Occipital lobe (tissue), 1 donor: ENCODE measurements at regions not wholly inside any gene's neighbourhood (a gene's known extent, or its start where the extent isn't known, plus 50 kb on each side); places are given as distances from the start of the nearest gene placed in this dataset.
"Not testable (repeated sequence)": the region's sequence is repeated elsewhere in the genome, so short reads cannot be mapped to it uniquely, and the experiment has no call there.

Experiments
- DNase-seq: peaks from one replicate; lab custom pipeline; 2025; lab: John Stamatoyannopoulos, UW

- DNase-seq, result no peak
Observed at GRCh38 chr2:144931480-144931879, 411.6 kb upstream of the ZEB2 start.

GRCh38 chr2:144927429-144927828, 407.5 kb upstream of the ZEB2 start:
- DNase-seq, result no peak

- no peak for DNase-seq
Observed at GRCh38 chr2:144925886-144926285, 406.0 kb upstream of the ZEB2 start.

- no peak for DNase-seq
Observed at GRCh38 chr2:144924827-144925226, 404.9 kb upstream of the ZEB2 start.

- DNase-seq, result no peak
Observed at GRCh38 chr2:144922519-144922918, 402.6 kb upstream of the ZEB2 start.

GRCh38 chr2:144920755-144921530, 401.0 kb upstream of the ZEB2 start:
- no peak for DNase-seq

- no peak for DNase-seq
Observed at GRCh38 chr2:144914622-144915318, 394.9 kb upstream of the ZEB2 start.

- no peak for DNase-seq
Observed at GRCh38 chr2:144914113-144914512, 394.2 kb upstream of the ZEB2 start.

- DNase-seq, result no peak
Observed at GRCh38 chr2:144912206-144912605, 392.3 kb upstream of the ZEB2 start.

- no peak for DNase-seq
Observed at GRCh38 chr2:144905956-144906355, 386.0 kb upstream of the ZEB2 start.

GRCh38 chr2:144904612-144905011, 384.7 kb upstream of the ZEB2 start:
- no peak for DNase-seq

- not testable (repeated sequence) for DNase-seq
Observed at GRCh38 chr2:144903045-144903444, 383.1 kb upstream of the ZEB2 start.

- not testable (repeated sequence) for DNase-seq
Observed at GRCh38 chr2:144901386-144901785, 381.5 kb upstream of the ZEB2 start.

- no peak for DNase-seq
Observed at GRCh38 chr2:144896341-144896740, 376.4 kb upstream of the ZEB2 start.

GRCh38 chr2:144894612-144895599, 375.0 kb upstream of the ZEB2 start:
- DNase-seq, result no peak

- no peak for DNase-seq
Observed at GRCh38 chr2:144893464-144893863, 373.5 kb upstream of the ZEB2 start.

GRCh38 chr2:144890828-144891227, 370.9 kb upstream of the ZEB2 start:
- no peak for DNase-seq

- DNase-seq, result no peak
Observed at GRCh38 chr2:144889348-144889747, 369.4 kb upstream of the ZEB2 start.

GRCh38 chr2:144886862-144887261, 366.9 kb upstream of the ZEB2 start:
- no peak for DNase-seq

GRCh38 chr2:144877893-144878292, 358.0 kb upstream of the ZEB2 start:
- no peak for DNase-seq

GRCh38 chr2:144876013-144876412, 356.1 kb upstream of the ZEB2 start:
- no peak for DNase-seq
